ENCODE measurements at regions not wholly inside any gene's neighbourhood (a gene's known extent, or its start where the extent isn't known, plus 50 kb on each side); places are given as distances from the start of the nearest gene placed in this dataset.

- Mint-ChIP-seq H3K36me3 (ENCODE audit: insufficient read depth in 2 of 2) (no peaks in the 10 kb centered on the region), H3K4me1 (ENCODE audit: low read depth) (no peaks in the 10 kb centered on the region), H3K4me3 (no peak overlapping the region), H3K27me3 (ENCODE audit: low read depth) (no peaks in the 10 kb centered on the region), H3K9me3 (no peaks in the 10 kb centered on the region), H3K27ac (no peak overlapping the region)
- DNase-seq, result no peak
- no peak for ATAC-seq (replicated peaks in 1 of 2)
Measured at GRCh38 chr21:15494481-15494880, 235.3 kb upstream of the USP25 start.

DNA sequence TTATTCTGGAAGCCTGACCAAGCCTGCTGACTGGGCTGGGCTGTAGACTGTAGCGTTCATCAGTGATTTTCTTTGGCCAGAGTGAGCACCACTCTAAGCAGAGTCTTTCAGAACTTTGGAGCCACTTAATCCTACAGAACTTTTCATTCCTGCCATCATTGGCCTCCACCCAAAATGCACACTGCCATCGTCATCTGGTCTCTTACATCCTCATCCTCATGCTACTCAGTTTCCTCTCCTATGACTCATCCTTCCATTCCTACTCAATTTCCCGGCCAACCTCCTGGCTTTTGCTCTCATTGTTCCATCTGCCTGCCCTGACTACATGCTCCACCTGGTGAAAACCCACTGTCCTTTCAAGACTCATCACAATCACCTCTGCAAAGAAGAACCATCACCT lies 233.8 kb upstream of the USP25 start:
- ATAC-seq (replicated peaks in 1 of 2) (no peak), DNase-seq (no peak)
- Mint-ChIP-seq H3K9me3 (peaks cover 0 to 2% of the 10 kb centered on the region in 2 donors), H3K36me3 (ENCODE audit: insufficient read depth in 2 of 2) (no peaks in the 10 kb centered on the region), H3K4me3 (no peak overlapping the region), H3K27ac (no peak overlapping the region), H3K27me3 (ENCODE audit: low read depth) (no peaks in the 10 kb centered on the region), H3K4me1 (ENCODE audit: low read depth) (no peaks in the 10 kb centered on the region)

GRCh38 chr21:15496911-15497310 lies 232.9 kb upstream of the USP25 start:
- ATAC-seq (replicated peaks in 1 of 2) (no peak), DNase-seq (no peak)
- H3K9me3 Mint-ChIP-seq, result peaks cover 0 to 2% of the 10 kb centered on the region in 2 donors
- no peak overlapping the region for H3K4me3 Mint-ChIP-seq
- H3K4me1 Mint-ChIP-seq (ENCODE audit: low read depth), result no peaks in the 10 kb centered on the region
- no peaks in the 10 kb centered on the region for H3K36me3 Mint-ChIP-seq (ENCODE audit: insufficient read depth in 2 of 2)
- no peak overlapping the region for H3K27ac Mint-ChIP-seq
- no peaks in the 10 kb centered on the region for H3K27me3 Mint-ChIP-seq (ENCODE audit: low read depth)

- H3K4me3 Mint-ChIP-seq, result no peak overlapping the region
- no peak overlapping the region for H3K27ac Mint-ChIP-seq
- ATAC-seq (replicated peaks in 1 of 2), result peak; percentile 70 to 82
- H3K36me3 Mint-ChIP-seq (ENCODE audit: insufficient read depth in 2 of 2), result no peaks in the 10 kb centered on the region
- no peaks in the 10 kb centered on the region for H3K4me1 Mint-ChIP-seq (ENCODE audit: low read depth)
- H3K27me3 Mint-ChIP-seq (ENCODE audit: low read depth), result no peaks in the 10 kb centered on the region
- H3K9me3 Mint-ChIP-seq, result peaks cover 2 to 4% of the 10 kb centered on the region in 2 donors
- DNase-seq, result no peak
Measured at GRCh38 chr21:15498455-15498854, 231.3 kb upstream of the USP25 start.

- no peaks in the 10 kb centered on the region for H3K36me3 Mint-ChIP-seq (ENCODE audit: insufficient read depth in 2 of 2)
- no peaks in the 10 kb centered on the region for H3K27me3 Mint-ChIP-seq (ENCODE audit: low read depth)
- H3K27ac Mint-ChIP-seq, result no peak overlapping the region
- ATAC-seq (replicated peaks in 1 of 2) (no peak), DNase-seq (no peak)
- H3K4me1 Mint-ChIP-seq (ENCODE audit: low read depth), result no peaks in the 10 kb centered on the region
- H3K9me3 Mint-ChIP-seq, result peaks cover 2% of the 10 kb centered on the region in 2 donors
- no peak overlapping the region for H3K4me3 Mint-ChIP-seq
Measured at GRCh38 chr21:15506086-15506485, 223.7 kb upstream of the USP25 start.

GRCh38 chr21:15508554-15508953 lies 221.2 kb upstream of the USP25 start:
- Mint-ChIP-seq H3K9me3 (no peaks in the 10 kb centered on the region), H3K36me3 (ENCODE audit: insufficient read depth in 2 of 2) (no peaks in the 10 kb centered on the region), H3K27me3 (ENCODE audit: low read depth) (no peaks in the 10 kb centered on the region), H3K4me3 (no peak overlapping the region), H3K4me1 (ENCODE audit: low read depth) (peaks cover 1% of the 10 kb centered on the region), H3K27ac (no peak overlapping the region)
- ATAC-seq (replicated peaks in 1 of 2), result no peak
- no peak for DNase-seq

DNA sequence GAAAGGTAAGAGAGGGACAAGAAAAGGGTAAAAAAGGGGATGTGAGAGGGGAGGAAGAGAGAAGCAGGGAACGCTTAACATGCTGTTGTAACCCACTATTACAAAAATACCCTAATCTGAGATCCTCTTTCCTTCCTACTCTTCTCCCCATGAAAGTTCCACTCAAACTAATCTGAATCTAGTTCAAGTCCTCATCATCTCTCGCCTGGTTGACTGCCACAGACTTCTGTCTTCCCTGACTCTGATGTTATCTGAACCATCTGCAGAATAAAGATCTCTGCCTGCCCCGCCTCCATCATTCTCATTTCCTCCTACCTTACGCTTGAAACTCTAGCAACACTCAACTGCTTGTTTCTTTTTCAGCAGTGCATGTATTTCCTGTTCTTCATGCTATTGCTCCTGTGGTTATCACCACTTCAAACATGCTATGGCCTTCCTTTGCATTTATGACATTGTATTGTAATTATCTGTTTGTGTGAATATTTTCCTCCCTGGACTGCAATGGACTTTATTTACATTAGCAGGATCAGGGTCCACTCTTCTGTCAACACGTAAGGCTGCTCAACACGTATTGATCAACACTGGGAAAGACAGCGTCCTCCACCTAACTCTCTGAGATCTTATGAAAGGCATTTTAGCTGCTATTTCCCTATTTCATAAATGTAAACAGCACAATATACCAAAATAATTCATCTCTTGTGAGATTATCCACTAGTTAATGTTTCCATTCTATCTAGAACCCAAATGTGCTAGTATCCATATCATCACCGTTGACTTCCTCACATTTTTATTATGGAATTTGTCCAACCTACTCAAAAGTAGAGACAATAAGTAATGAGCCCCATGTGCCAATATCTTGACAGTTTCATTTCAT lies 215.5 kb upstream of the USP25 start:
- Mint-ChIP-seq H3K9me3 (peaks cover 2 to 6% of the 10 kb centered on the region in 2 donors), H3K27ac (peak overlapping the region; percentile 78), H3K36me3 (ENCODE audit: insufficient read depth in 2 of 2) (peaks cover 2 to 4% of the 10 kb centered on the region in 2 donors), H3K4me3 (peak overlapping the region; percentile 65 to 68), H3K4me1 (ENCODE audit: low read depth) (peaks cover 21% of the 10 kb centered on the region), H3K27me3 (ENCODE audit: low read depth) (no peaks in the 10 kb centered on the region)
- ATAC-seq (replicated peaks in 1 of 2), result peak; percentile 91 to 97
- DNase-seq, result peak; percentile 41 to 51

DNA sequence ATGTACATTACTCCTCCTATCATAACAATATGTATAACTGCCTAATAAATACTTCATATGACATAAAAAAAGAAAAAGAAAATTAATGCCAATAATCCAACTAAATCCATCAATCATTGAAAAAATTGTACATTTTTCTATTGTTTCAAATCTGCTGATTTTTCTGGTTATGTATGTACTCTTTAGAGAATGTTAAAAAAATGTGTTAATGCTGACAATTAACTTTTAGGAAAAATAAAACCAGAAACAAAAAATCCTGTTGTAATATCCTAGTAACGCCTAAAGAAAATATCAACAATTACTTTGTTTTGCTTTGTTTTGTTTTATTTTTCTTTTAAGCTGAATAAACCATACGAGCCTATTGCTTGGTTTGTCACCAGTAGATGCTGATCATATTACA lies 213.9 kb upstream of the USP25 start:
- no peaks in the 10 kb centered on the region for H3K27me3 Mint-ChIP-seq (ENCODE audit: low read depth)
- DNase-seq (no peak), ATAC-seq (replicated peaks in 1 of 2) (no peak)
- H3K9me3 Mint-ChIP-seq, result peaks cover 2 to 6% of the 10 kb centered on the region in 2 donors
- no peak overlapping the region for H3K27ac Mint-ChIP-seq
- peaks cover 26% of the 10 kb centered on the region for H3K4me1 Mint-ChIP-seq (ENCODE audit: low read depth)
- H3K36me3 Mint-ChIP-seq (ENCODE audit: insufficient read depth in 2 of 2), result peaks cover 2 to 6% of the 10 kb centered on the region in 2 donors
- no peak overlapping the region for H3K4me3 Mint-ChIP-seq

DNA sequence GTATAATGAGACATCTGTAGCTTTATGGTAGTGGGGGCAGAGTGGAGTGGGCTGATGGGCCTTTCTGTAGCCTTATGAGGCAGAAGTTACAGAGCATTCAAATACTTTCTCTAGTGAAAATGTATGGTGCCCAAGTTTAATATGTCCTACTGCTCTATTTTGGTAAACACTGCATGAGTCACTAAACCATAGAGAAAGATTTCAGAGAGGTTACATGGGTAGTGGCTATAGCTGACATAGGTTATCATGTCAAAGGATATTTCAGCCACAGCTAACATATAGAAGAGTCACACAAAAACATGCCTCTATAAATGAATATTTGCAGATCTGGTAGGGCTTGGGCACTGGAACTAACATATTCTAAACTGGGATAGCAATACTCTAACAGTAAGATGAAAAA lies 212.4 kb upstream of the USP25 start:
- H3K4me1 Mint-ChIP-seq (ENCODE audit: low read depth), result peaks cover 26% of the 10 kb centered on the region
- peaks cover 2 to 6% of the 10 kb centered on the region in 2 donors for H3K9me3 Mint-ChIP-seq
- H3K4me3 Mint-ChIP-seq, result no peak overlapping the region
- no peak for DNase-seq
- peaks cover 2 to 6% of the 10 kb centered on the region in 2 donors for H3K36me3 Mint-ChIP-seq (ENCODE audit: insufficient read depth in 2 of 2)
- ATAC-seq (replicated peaks in 1 of 2), result peak; percentile 40 to 65
- H3K27me3 Mint-ChIP-seq (ENCODE audit: low read depth), result no peaks in the 10 kb centered on the region
- no peak overlapping the region for H3K27ac Mint-ChIP-seq

DNA sequence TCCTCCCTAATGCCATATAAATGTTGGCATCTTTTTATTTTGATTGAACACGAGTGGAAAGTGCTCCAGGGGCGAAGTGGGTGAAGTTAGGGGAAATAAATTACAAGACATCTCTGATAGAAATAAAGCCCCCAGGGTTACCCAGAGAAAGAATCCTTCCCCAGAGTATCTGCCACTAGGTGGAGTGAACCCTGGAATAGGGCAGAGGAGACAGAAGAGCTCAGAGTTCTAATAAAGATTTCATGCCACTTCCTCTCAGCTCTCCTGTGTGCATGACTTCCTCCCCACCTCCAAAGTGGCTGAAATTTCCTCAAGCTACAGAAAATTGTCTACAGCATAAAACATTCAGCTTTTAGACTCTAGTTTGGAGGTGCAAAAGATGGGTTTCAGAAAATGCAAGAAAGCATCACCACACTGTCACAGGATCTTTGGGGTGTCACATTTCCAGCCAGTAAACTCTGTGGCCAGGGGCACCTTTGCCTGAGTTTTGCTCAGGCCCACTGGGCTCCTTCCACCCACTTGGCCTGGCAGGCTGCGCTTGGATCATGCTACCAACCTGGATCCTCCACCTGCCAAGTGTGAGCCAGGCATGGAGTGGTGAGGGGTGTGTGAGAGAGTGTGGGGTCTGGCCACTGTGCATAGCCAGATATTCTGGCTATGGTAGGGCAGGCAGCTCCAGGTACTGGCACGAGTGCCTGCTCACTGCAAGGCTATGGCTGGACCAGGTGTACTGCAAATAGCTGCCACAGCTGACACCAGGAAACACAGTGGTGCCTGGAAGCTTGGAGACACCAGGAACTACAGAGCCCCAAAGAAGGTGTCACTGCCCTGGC lies 208.8 kb upstream of the USP25 start:
- no peak for DNase-seq
- Mint-ChIP-seq H3K36me3 (ENCODE audit: insufficient read depth in 2 of 2) (peaks cover 2 to 6% of the 10 kb centered on the region in 2 donors), H3K4me1 (ENCODE audit: low read depth) (peaks cover 20% of the 10 kb centered on the region), H3K4me3 (no peak overlapping the region), H3K27ac (no peak overlapping the region), H3K27me3 (ENCODE audit: low read depth) (no peaks in the 10 kb centered on the region), H3K9me3 (peaks cover 2 to 6% of the 10 kb centered on the region in 2 donors)
- no peak for ATAC-seq (replicated peaks in 1 of 2)

DNA sequence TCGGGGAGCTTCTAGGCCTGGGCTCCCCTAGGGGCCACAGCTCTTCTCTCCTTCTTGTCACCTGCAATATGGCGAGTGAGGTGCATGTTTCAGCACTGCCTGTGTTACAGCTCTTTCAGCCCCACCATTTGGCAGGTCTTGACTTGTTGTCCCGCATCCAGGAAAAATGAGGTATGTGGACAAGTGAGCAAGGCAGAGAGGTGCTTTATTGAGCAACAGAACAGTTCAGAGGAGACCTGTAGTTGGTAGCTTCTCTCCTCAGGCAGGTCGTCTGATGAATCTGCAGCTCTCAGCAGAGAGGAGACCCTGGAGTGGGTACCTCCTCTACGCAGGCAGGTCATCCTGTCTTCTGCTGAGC lies 208.2 kb upstream of the USP25 start:
- peaks cover 2 to 6% of the 10 kb centered on the region in 2 donors for H3K36me3 Mint-ChIP-seq (ENCODE audit: insufficient read depth in 2 of 2)
- no peak overlapping the region for H3K27ac Mint-ChIP-seq
- peaks cover 2 to 6% of the 10 kb centered on the region in 2 donors for H3K9me3 Mint-ChIP-seq
- no peak overlapping the region for H3K4me3 Mint-ChIP-seq
- ATAC-seq (replicated peaks in 1 of 2), result no peak
- H3K4me1 Mint-ChIP-seq (ENCODE audit: low read depth), result peaks cover 26% of the 10 kb centered on the region
- H3K27me3 Mint-ChIP-seq (ENCODE audit: low read depth), result no peaks in the 10 kb centered on the region
- DNase-seq, result no peak

DNA sequence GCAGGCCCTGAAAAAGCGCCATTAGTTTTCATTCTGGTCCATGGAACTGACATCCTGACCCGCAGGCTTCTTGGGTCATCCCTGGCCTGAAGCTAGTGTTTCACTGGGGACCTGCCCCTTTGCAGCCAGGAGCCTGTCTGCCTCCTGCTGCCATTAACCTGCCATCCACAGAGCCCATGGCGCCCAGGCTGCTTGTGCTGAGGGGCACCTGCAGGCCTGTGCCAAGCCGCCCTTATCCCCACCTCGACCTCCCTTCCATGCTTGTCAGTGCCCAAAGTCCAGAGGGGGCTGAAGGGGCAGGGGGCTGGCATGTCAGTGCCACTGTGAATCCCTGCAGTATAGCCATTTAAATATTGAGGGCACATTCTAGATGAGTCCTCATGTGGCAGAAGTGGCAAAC lies 207.6 kb upstream of the USP25 start:
- Mint-ChIP-seq H3K27me3 (ENCODE audit: low read depth) (no peaks in the 10 kb centered on the region), H3K4me1 (ENCODE audit: low read depth) (peaks cover 28% of the 10 kb centered on the region), H3K36me3 (ENCODE audit: insufficient read depth in 2 of 2) (peaks cover 2 to 6% of the 10 kb centered on the region in 2 donors), H3K9me3 (peaks cover 2 to 6% of the 10 kb centered on the region in 2 donors), H3K27ac (no peak overlapping the region), H3K4me3 (no peak overlapping the region)
- DNase-seq (no peak), ATAC-seq (replicated peaks in 1 of 2) (no peak)

DNA sequence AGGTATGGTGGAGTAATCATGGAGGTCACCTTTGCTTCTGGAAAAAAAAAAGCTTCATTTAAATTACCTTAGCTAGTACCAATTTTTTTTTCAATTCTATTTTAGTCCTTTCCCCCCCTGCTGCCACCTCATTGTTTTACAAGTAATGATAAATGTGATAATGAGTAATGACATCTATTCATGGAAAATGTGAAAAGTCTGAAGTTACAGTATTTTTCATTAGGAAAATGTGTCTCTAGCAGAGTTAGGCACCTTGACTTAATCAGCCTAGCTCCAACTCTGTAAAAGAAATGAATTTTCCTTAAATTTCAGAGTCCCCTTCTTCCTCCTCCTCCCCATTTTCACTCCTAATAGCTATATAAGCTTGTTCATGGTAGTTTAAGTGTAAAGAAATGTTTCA lies 204.9 kb upstream of the USP25 start:
- no peak overlapping the region for H3K4me3 Mint-ChIP-seq
- no peak overlapping the region for H3K27ac Mint-ChIP-seq
- H3K36me3 Mint-ChIP-seq (ENCODE audit: insufficient read depth in 2 of 2), result peaks cover 0 to 1% of the 10 kb centered on the region in 2 donors
- H3K27me3 Mint-ChIP-seq (ENCODE audit: low read depth), result no peaks in the 10 kb centered on the region
- ATAC-seq (replicated peaks in 1 of 2), result no peak
- DNase-seq, result no peak
- peaks cover 28% of the 10 kb centered on the region for H3K4me1 Mint-ChIP-seq (ENCODE audit: low read depth)
- H3K9me3 Mint-ChIP-seq, result no peaks in the 10 kb centered on the region

All from activated T-cell treated with anti-CD3 and anti-CD28 coated beads, Interleukin-2, amount 50 U/mL, for 72 hours (primary cell).